DOHH2 (cell line): ENCODE measurements at regions not wholly inside any gene's neighbourhood (a gene's known extent, or its start where the extent isn't known, plus 50 kb on each side); places are given as distances from the start of the nearest gene placed in this dataset.

ENCODE experiments used
- CTCF ChIP-seq: fragments of 200-600 bp; sonication (generic); IDR thresholded peaks from one replicate; pipeline ENCODE4 v1.5.1; 2014; ENCODE audit warnings: antibody characterized with exemption, mild to moderate bottlenecking, low read depth, low read length; ENCODE audit not compliant: poor library complexity, severe bottlenecking
- EZH2phosphoT487 ChIP-seq: fragments of 200-600 bp; sonication (generic); IDR thresholded peaks from 2 replicates; pipeline ENCODE4 v1.6.1; 2017; ENCODE audit warnings: borderline replicate concordance, mild to moderate bottlenecking, antibody characterized with exemption, low read length, moderate library complexity, mixed read lengths

- TF ChIP-seq CTCF (no peak), EZH2phosphoT487 (no peak)
These were observed 148.9 kb upstream of the FGF16 start for GRCh38 chrX:77298296-77298695.
